ENCODE measurements at regions not wholly inside any gene's neighbourhood (a gene's known extent, or its start where the extent isn't known, plus 50 kb on each side); places are given as distances from the start of the nearest gene placed in this dataset.

DNA sequence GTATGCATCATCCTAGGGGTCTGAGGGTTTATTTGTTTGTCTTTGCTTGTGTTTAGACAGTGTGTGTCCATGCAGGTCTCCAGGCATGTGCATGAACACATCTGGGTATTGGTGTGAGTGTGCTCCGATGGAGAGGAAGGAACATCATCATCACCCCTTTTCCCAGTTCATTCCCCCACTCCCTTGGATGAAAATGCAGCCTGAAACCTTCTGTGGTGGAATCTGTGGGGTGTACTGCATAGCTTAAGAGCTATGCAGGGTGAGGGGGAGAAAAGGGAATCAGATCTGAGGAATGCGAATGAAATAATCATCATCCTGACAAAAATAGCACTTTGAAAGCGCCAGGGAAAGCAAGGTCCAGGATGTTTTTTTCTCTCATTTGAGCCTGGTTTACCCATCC, 520.1 kb downstream of the NTRK3 start:
- H3K4me3 ChIP-seq (replicated peaks; ENCODE audit: low read depth, low read length) = no peak overlapping the region
- no peak for DNase-seq (ENCODE audit: extremely low read depth, low read depth)
- TF ChIP-seq, protein P1, sequence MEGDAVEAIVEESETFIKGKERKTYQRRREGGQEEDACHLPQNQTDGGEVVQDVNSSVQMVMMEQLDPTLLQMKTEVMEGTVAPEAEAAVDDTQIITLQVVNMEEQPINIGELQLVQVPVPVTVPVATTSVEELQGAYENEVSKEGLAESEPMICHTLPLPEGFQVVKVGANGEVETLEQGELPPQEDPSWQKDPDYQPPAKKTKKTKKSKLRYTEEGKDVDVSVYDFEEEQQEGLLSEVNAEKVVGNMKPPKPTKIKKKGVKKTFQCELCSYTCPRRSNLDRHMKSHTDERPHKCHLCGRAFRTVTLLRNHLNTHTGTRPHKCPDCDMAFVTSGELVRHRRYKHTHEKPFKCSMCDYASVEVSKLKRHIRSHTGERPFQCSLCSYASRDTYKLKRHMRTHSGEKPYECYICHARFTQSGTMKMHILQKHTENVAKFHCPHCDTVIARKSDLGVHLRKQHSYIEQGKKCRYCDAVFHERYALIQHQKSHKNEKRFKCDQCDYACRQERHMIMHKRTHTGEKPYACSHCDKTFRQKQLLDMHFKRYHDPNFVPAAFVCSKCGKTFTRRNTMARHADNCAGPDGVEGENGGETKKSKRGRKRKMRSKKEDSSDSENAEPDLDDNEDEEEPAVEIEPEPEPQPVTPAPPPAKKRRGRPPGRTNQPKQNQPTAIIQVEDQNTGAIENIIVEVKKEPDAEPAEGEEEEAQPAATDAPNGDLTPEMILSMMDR (IDR thresholded peaks at IDR 0.05; ENCODE audit: low read depth, low read length, missing control alignments) = no peak

DNA sequence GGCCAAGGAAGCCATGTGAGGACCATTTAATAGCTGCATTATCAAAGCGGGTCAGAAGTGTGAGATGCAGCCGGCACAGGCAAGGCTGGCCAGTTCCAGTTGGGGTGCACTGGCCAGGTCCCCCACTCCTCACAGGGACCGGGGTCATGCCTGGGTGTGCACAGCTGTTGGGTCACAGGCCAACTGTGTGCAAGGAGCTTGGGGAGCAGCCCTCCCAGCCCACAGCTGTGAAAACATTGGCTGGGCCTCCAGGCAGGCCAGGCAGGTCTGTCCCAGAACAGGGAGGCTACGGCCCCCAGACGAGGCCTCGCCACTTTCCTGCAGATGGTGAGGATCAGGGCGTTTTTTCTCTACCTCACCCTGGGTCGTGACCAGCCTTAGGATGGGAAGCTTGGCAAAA, 521.0 kb downstream of the NTRK3 start:
- no peak for DNase-seq (ENCODE audit: extremely low read depth, low read depth)
- TF ChIP-seq, protein P1 (IDR thresholded peaks at IDR 0.05; ENCODE audit: low read depth, low read length, missing control alignments) = no peak
- H3K4me3 ChIP-seq (replicated peaks; ENCODE audit: low read depth, low read length) = no peak overlapping the region

DNA sequence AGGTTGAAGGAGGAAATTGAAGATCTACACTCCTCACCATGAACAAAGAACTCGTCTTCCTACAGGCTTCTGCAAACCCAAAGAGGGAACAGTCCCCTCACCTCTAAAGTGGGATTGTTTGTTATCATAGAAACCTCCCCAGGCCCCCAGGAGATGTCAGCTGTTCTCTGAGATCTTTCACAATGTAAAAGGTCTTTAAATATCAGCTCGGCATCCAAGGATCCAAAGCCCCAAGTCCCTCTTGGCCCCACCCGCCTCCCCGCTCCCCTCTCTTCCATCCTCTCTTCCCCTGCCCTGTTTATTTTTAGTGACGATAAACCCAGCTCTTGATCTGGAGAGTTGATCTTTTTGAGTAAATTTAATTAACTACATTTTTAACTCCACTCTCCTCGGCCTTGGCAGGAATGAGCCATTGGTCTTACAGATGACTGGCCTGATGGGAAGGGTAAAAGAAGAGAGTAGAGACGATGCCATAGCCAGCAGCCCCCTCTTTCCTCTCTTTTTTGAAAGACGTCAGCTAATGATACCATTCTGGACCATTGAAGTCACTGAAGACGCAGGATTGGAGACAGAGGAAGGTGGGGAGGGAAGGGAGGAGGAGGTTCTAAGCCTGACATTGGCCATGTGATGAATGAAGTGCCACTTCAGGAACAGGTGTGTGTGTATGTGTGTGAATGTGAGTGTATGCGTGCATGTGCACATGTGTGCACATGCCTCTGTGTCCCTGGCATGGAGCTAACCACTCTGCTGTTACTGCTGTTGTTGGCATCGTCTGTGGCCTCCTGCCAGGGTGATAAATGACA, 521.8 kb downstream of the NTRK3 start:
- no peak overlapping the region for H3K4me3 ChIP-seq (replicated peaks; ENCODE audit: low read depth, low read length)
- TF ChIP-seq, protein P1 (IDR thresholded peaks at IDR 0.05; ENCODE audit: low read depth, low read length, missing control alignments) = no peak
- no peak for DNase-seq (ENCODE audit: extremely low read depth, low read depth)

DNA sequence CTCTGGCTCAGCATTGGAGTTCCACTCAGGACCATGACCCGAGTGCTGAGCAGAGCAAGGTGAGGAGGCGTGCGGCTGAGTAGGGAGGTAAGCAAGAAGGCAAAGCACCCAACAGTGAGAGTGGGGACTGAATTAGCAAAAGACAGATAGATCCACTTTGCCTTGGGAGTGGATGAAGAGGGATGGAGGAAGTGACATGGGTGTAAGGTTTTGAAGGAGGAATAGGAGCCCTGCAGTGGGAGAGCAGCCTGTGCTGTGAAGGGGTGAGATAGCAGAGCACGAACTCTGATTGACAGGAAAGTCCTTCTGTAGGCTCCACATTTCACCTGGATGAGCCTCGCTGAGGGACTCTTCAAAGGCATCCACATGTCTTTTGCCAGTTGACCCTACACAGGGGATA, 522.6 kb downstream of the NTRK3 start:
- TF ChIP-seq, protein P1 (IDR thresholded peaks at IDR 0.05; ENCODE audit: low read depth, low read length, missing control alignments) = no peak
- no peak for DNase-seq (ENCODE audit: extremely low read depth, low read depth)
- no peak overlapping the region for H3K4me3 ChIP-seq (replicated peaks; ENCODE audit: low read depth, low read length)

DNA sequence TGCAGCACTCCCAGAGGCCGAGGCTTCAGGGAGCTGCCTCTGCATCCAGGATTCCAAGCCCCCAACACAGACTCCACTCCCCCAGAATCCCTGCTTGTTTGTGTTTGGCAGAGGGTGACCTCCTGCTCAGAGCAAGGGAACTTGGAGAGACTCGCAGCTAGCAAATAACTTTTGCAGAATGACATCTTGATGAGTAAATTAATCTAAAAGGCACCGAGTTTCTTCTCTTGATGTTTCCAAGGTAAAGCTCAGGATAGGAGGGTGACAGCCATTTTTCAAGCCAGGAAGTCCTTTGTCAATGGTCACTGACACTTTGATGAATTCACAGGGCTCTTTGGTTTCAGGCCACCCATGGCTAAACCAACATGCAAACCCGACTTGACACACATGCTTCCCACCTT, 523.0 kb downstream of the NTRK3 start:
- no peak for DNase-seq (ENCODE audit: extremely low read depth, low read depth)
- no peak overlapping the region for H3K4me3 ChIP-seq (replicated peaks; ENCODE audit: low read depth, low read length)
- TF ChIP-seq, protein P1 (IDR thresholded peaks at IDR 0.05; ENCODE audit: low read depth, low read length, missing control alignments) = no peak

DNA sequence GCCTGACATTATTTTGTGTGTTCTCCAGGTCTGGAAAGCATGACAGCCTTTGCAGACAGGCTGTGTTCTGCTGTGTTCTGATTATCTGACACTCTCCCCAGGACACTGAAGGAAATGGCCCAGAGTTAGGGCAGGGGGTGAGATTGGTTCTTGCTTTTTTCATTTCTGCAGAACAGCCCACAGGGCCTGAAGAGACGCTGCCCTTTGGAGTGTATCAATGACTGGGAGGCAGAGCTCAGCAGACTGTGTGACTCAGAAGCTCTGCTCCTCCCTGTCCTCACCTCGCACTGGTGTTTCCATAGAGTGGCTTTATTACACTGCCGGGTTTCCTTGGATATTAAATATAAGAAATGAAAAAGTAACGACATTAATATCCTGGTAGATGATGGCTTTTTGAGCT, 523.6 kb downstream of the NTRK3 start:
- TF ChIP-seq, protein P1 (IDR thresholded peaks at IDR 0.05; ENCODE audit: low read depth, low read length, missing control alignments) = no peak
- no peak overlapping the region for H3K4me3 ChIP-seq (replicated peaks; ENCODE audit: low read depth, low read length)
- no peak for DNase-seq (ENCODE audit: extremely low read depth, low read depth)

DNA sequence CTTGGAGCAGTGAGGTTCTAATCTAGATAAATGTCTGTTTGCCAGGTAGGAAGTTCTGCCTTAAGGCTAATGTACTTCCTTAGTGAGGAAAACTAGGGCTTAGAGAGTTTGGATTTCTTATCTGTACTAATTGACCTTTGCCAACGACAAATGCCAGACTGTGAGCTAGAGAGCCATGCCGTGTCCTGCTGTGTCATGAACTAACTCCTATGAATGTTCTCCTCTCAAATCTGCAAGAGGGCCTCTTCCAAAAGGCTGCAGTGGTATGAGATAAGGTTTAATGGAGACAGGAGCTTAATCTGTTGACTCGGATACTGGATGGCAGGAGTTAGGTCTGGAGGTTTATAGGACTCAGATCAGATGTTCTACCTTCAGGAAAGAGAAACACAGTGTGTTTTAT, 524.9 kb downstream of the NTRK3 start:
- DNase-seq (ENCODE audit: extremely low read depth, low read depth) = no peak
- TF ChIP-seq, protein P1 (IDR thresholded peaks at IDR 0.05; ENCODE audit: low read depth, low read length, missing control alignments) = no peak

More for the DNA sequence above, 524.9 kb downstream of the NTRK3 start:
- H3K4me3 ChIP-seq (replicated peaks; ENCODE audit: low read depth, low read length) = no peak overlapping the region
